ENCODE measurements at regions not wholly inside any gene's neighbourhood (a gene's known extent, or its start where the extent isn't known, plus 50 kb on each side); places are given as distances from the start of the nearest gene placed in this dataset.
"Not testable (repeated sequence)": the region's sequence is repeated elsewhere in the genome, so short reads cannot be mapped to it uniquely, and the experiment has no call there.

DNA sequence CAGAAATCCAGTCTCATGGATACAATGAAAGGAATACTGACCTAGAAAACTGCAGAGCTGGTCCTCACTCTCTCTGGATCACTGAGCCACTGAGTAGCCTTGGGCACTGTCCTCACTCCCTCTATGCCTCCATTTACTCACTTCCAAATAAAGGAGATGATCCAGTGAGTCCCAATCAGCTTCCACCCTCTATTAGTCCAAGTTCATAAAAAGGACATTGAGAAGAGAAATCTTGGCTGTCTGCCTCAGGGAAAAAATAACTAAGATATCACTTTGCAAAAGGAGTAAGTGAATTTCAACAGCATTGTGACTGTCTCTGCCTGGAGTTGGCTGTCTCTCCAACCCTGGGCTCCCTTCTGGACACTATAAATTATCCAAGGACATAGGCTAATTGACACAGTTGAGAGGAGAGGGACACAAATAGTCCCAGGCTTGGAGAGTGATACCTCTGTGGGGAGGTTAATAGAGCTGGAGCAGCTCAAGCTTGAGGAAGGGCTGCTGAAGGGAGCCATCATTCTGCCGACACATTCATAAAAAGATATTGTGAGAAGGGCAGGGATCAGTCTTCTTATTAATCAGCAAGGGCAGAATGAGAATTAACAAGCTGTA, 572.3 kb downstream of the RAB28 start:
- no peak for DNase-seq
- H3K9me3 Mint-ChIP-seq, result peaks cover 31% of the 10 kb centered on the region
- H3K4me3 Mint-ChIP-seq, result no peak overlapping the region
- H3K27ac Mint-ChIP-seq, result no peak overlapping the region
- TF ChIP-seq, protein P1, sequence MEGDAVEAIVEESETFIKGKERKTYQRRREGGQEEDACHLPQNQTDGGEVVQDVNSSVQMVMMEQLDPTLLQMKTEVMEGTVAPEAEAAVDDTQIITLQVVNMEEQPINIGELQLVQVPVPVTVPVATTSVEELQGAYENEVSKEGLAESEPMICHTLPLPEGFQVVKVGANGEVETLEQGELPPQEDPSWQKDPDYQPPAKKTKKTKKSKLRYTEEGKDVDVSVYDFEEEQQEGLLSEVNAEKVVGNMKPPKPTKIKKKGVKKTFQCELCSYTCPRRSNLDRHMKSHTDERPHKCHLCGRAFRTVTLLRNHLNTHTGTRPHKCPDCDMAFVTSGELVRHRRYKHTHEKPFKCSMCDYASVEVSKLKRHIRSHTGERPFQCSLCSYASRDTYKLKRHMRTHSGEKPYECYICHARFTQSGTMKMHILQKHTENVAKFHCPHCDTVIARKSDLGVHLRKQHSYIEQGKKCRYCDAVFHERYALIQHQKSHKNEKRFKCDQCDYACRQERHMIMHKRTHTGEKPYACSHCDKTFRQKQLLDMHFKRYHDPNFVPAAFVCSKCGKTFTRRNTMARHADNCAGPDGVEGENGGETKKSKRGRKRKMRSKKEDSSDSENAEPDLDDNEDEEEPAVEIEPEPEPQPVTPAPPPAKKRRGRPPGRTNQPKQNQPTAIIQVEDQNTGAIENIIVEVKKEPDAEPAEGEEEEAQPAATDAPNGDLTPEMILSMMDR (IDR thresholded peaks at IDR 0.05), result no peak
- no peaks in the 10 kb centered on the region for H3K36me3 Mint-ChIP-seq (ENCODE audit: low read depth)
- no peaks in the 10 kb centered on the region for H3K4me1 Mint-ChIP-seq (ENCODE audit: low read depth)
- no peaks in the 10 kb centered on the region for H3K27me3 Mint-ChIP-seq (ENCODE audit: insufficient read depth)

DNA sequence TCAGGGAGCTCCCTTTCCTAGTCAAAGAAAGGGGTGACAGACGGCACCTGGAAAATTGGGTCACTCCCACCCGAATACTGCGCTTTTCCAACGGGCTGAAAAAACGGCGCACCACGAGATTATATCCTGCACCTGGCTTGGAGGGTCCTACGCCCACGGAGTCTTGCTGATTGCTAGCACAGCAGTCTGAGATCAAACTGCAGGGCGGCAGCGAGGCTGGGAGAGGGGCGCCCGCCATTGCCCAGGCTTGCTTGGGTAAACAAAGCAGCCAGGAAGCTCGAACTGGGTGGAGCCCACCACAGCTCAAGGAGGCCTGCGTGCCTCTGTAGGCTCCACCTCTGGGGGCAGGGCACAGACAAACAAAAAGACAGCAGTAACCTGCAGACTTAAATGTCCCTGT, 580.5 kb downstream of the RAB28 start:
- H3K36me3 Mint-ChIP-seq (ENCODE audit: low read depth); H3K4me3 Mint-ChIP-seq; H3K27me3 Mint-ChIP-seq (ENCODE audit: insufficient read depth); H3K27ac Mint-ChIP-seq; H3K4me1 Mint-ChIP-seq (ENCODE audit: low read depth); DNase-seq: not testable (repeated sequence)
- H3K9me3 Mint-ChIP-seq, result peaks cover 20% of the 10 kb centered on the region

DNA sequence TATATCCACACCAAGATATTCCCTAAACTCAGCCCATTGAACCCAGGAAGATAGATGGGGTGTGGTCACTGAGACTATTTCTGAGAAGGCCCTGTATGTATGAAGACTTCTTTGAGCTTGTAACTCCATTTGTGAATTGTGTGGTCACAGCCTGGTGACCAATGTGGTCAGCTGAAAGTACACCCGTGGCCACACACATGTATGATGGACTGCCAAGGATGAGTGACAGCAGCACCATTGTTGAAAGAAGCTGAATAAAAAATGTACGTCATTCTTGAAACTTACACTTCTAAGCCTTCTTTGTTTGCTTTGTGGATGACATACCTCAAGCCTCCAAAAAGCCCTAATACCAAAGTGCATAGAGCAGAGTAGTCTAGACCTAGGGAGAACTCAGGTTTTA, 581.4 kb downstream of the RAB28 start:
- peaks cover 20% of the 10 kb centered on the region for H3K9me3 Mint-ChIP-seq
- H3K27me3 Mint-ChIP-seq (ENCODE audit: insufficient read depth), result no peaks in the 10 kb centered on the region; the same call in 1 of the 2 replicates

DNA sequence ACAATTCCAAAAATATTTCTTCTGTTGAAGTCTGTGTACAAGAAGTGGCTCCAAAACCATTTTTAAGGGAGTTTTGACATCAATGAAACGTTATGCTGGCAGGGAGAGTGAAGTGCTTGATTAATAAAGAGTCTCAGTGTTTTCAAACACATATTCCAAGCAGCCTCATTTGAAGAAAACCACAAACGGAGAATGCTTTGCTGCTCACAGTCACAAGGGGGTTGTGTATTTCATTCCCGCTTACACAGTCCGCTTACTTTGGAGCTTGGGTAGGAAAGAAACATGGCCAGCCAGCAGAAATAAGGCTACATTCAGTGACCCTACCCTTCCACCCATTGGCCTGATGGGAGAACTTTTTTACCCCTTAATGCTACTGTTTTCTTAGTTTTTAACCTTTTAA, 586.2 kb downstream of the RAB28 start:
- no peak for DNase-seq
- Mint-ChIP-seq H3K27ac (no peak overlapping the region), H3K9me3 (peaks cover 38% of the 10 kb centered on the region), H3K27me3 (ENCODE audit: insufficient read depth) (no peaks in the 10 kb centered on the region; the same call in 1 of the 2 replicates), H3K4me1 (ENCODE audit: low read depth) (no peaks in the 10 kb centered on the region), H3K36me3 (ENCODE audit: low read depth) (no peaks in the 10 kb centered on the region), H3K4me3 (no peak overlapping the region)
- TF ChIP-seq, protein P1 (IDR thresholded peaks at IDR 0.05), result no peak

More for the DNA sequence above, 581.4 kb downstream of the RAB28 start:
- H3K4me3 Mint-ChIP-seq, result no peak overlapping the region
- no peaks in the 10 kb centered on the region for H3K4me1 Mint-ChIP-seq (ENCODE audit: low read depth)
- TF ChIP-seq, protein P1 (IDR thresholded peaks at IDR 0.05), result no peak
- no peak for DNase-seq
- no peaks in the 10 kb centered on the region for H3K36me3 Mint-ChIP-seq (ENCODE audit: low read depth)
- no peak overlapping the region for H3K27ac Mint-ChIP-seq

DNA sequence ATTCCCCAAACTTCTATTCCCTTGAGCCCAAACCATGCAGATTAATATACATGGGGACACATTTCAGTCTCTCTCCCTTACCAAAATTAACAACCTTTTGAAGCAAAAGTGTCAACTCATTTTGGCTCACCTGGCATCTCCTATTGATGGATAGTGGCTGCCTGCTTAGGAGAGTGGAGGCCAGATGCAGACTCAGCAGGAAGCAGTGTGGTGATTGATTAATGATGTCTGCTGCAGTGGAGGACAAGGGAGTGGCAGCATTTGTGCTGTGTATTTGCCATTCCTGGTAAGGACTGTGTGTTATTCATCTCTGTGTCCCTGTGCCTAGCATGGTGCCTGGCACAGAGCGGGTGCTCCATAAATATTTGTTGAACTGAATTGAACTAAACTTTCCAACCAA, 590.1 kb downstream of the RAB28 start:
- Mint-ChIP-seq H3K27ac (no peak overlapping the region), H3K9me3 (peaks cover 37% of the 10 kb centered on the region), H3K36me3 (ENCODE audit: low read depth) (no peaks in the 10 kb centered on the region), H3K4me1 (ENCODE audit: low read depth) (no peaks in the 10 kb centered on the region), H3K27me3 (ENCODE audit: insufficient read depth) (no peaks in the 10 kb centered on the region; the same call in 1 of the 2 replicates), H3K4me3 (no peak overlapping the region)
- DNase-seq, result no peak
- TF ChIP-seq, protein P1 (IDR thresholded peaks at IDR 0.05), result no peak

DNA sequence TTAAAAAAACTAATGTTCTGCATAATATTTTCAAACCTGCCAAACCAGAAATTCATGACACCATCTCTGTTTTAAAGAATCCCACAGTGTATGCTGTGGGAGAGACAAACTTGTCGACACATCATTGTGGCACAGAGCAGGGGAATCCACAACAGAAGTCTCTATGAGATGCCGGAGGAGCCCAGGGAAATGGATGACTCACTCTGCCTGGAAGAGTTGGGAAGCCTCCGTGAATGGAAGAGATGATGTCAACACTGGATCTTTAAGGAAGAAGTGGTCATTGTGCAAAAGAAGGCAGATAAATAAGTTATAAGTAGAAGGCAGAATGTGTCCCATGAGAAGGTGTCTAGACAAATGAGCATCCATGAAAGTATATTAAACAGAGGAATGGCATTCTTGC, 595.1 kb downstream of the RAB28 start:
- Mint-ChIP-seq H3K36me3 (ENCODE audit: low read depth) (no peaks in the 10 kb centered on the region), H3K4me3 (no peak overlapping the region), H3K9me3 (peaks cover 28% of the 10 kb centered on the region), H3K27ac (no peak overlapping the region), H3K27me3 (ENCODE audit: insufficient read depth) (no peaks in the 10 kb centered on the region; the same call in 1 of the 2 replicates), H3K4me1 (ENCODE audit: low read depth) (no peaks in the 10 kb centered on the region)
- DNase-seq, result no peak
- TF ChIP-seq, protein P1 (IDR thresholded peaks at IDR 0.05), result no peak
